Psoas muscle (tissue), 7 donors: ENCODE measurements at regions not wholly inside any gene's neighbourhood (a gene's known extent, or its start where the extent isn't known, plus 50 kb on each side); places are given as distances from the start of the nearest gene placed in this dataset.

Experiments
- ATAC-seq, 4 donors: fragments of 200-7000 bp; cut with Tn5 transposase; one replicate each; pipeline ENCODE4 v1.9.1; 2020; ENCODE audit warnings: moderate library complexity in 3 of 4, mild to moderate bottlenecking in 2 of 4
- DNase-seq, 2 donors: peaks; one replicate each; pipeline ENCODE4 v3.0.0-alpha.2; 2020
- H3K27ac ChIP-seq: fragments of 200-600 bp; one replicate; pipeline ENCODE4 v1.8.0; 2022
- H3K27me3 ChIP-seq, 3 donors: fragments of 200-600 bp in 1 of 3; one replicate each; pipeline versions ENCODE4 v1.6.1 to v1.8.0; 2013 to 2022; ENCODE audit warnings: low read length in 2 of 3, mild to moderate bottlenecking in 2 of 3, moderate library complexity in 1 of 3; ENCODE audit not compliant: insufficient read depth in 3 of 3
- H3K36me3 ChIP-seq, 2 donors: fragments of 200-600 bp in 1 of 2; one replicate each; pipeline versions ENCODE4 v1.6.1 to v1.8.0; 2013 to 2022; ENCODE audit warnings: low read depth in 1 of 2, mild to moderate bottlenecking in 1 of 2, moderate library complexity in 1 of 2; ENCODE audit not compliant: insufficient read depth in 1 of 2
- H3K4me1 ChIP-seq: fragments of 200-600 bp; one replicate; pipeline ENCODE4 v1.8.0; 2022
- H3K4me3 ChIP-seq: fragments of 200-600 bp; one replicate; pipeline ENCODE4 v1.8.0; 2022; ENCODE audit warnings: mild to moderate bottlenecking
- H3K9me3 ChIP-seq: fragments of 200-600 bp; one replicate; pipeline ENCODE4 v1.8.0; 2022
- WGBS, 3 donors: extraction: QIAGEN DNeasy Blood & Tissue Kit; methylation state at CpG; one replicate each; pipeline versions ENCODE4 v1.1.6 to v1.1.7; 2013; 5-methylcytosine and 5-hydroxymethylcytosine counted together
- intact Hi-C, 2 donors: fragments of 100-400 bp; cut with DNase I; formaldehyde crosslinking; loops; one replicate each; pipeline versions ENCODE4 v1.11.0 to v1.14.2; 2022
- TF ChIP-seq, protein P1 (sequence below): fragments of 200-600 bp; IDR thresholded peaks from one replicate; pipeline ENCODE4 v1.8.0; 2022; ENCODE audit warnings: antibody characterized with exemption
- donor health status: healthy with polysubstance abuse.
- donor health status: DM: no; HTN: no; CAD: no; lungs with moderate emphysema.
- donor health status: Bipolar disorder and iron deficiency.
- donor health status: healthy.
- donor health status: DM: yes; HTN: yes; CAD: no.
- donor health status: DM: no; HTN: no; CAD: no.
- donor health status: DM: yes; HTN: yes; CAD: no.

DNA sequence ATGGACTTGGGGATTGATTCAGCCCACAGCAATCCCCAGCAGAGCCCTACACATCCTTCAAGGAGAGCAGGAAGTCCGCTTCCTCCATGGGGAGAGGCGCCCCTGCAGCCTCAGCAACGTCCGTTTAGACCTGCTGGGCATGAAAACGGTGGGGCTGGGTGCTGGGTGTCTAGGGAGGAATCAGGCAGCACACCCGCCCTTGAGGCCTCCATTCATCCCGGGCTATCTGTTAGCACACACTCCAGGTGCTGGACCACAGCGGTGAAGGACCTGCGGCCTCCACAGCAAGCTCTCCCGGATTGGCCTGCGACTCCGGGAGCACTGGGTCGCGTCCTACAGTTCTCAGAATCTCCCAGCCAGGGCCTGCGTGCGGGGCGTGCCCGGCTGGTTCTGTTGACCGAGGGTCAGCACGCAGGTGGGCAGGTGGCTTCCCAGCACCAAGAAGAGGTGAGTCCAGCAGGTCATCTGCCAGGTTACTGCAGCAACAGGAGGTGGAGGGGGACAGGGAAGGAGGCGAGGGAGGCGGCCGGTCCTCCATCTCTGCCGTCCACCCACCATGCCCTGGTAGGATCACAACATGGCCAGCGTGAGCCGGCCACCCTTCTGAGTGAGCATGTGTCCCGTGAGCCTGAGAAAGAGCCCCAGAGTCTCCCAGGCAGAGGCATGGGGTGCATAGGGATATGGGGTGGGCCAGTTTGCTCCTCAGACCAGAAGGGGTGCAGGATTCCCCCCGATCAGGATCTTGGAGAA is 96.6 kb downstream of the RIPK4 start:
- Histone ChIP-seq H3K9me3 (no peaks in the 10 kb centered on the region), H3K27ac (no peak overlapping the region), H3K4me1 (no peaks in the 10 kb centered on the region), H3K4me3 (no peak overlapping the region), H3K27me3 (peaks cover 0 to 18% (median 3%) of the 10 kb centered on the region in 3 donors), H3K36me3 (no peaks in the 10 kb centered on the region)
- 88 to 93% (median 89%) methylated on average over 28 of the region's 28 CpGs for WGBS, 3 donors
- no peak for ATAC-seq
- TF ChIP-seq, protein P1, sequence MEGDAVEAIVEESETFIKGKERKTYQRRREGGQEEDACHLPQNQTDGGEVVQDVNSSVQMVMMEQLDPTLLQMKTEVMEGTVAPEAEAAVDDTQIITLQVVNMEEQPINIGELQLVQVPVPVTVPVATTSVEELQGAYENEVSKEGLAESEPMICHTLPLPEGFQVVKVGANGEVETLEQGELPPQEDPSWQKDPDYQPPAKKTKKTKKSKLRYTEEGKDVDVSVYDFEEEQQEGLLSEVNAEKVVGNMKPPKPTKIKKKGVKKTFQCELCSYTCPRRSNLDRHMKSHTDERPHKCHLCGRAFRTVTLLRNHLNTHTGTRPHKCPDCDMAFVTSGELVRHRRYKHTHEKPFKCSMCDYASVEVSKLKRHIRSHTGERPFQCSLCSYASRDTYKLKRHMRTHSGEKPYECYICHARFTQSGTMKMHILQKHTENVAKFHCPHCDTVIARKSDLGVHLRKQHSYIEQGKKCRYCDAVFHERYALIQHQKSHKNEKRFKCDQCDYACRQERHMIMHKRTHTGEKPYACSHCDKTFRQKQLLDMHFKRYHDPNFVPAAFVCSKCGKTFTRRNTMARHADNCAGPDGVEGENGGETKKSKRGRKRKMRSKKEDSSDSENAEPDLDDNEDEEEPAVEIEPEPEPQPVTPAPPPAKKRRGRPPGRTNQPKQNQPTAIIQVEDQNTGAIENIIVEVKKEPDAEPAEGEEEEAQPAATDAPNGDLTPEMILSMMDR, result no peak
- no peak for DNase-seq
- intact Hi-C loops, result no loop called here

DNA sequence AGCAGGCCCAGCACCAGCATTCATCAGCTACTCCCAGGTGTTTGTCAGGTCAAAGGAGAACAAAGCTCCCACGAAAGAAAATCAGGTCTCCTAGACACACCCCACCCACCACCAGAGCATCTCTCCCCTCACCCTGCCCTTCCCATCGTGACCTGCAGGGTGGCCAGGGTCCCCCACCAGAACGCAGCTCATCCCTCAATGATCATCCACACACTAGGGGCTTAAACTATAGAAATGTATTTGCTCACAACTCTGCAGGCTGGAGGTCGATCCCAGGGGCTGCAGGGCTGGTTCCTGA is 97.4 kb downstream of the RIPK4 start:
- H3K36me3 ChIP-seq, result no peaks in the 10 kb centered on the region
- no peaks in the 10 kb centered on the region for H3K9me3 ChIP-seq
- no peak overlapping the region for H3K27ac ChIP-seq
- ATAC-seq, result no peak
- TF ChIP-seq, protein P1, result no peak
- H3K4me3 ChIP-seq, result no peak overlapping the region
- H3K27me3 ChIP-seq, result peaks cover 0 to 21% (median 8%) of the 10 kb centered on the region in 3 donors
- H3K4me1 ChIP-seq, result no peaks in the 10 kb centered on the region
- no peak for DNase-seq
- intact Hi-C loops, result no loop called here
- WGBS, 3 donors, result 79 to 89% (median 87%) methylated on average over 4 of the region's 4 CpGs

DNA sequence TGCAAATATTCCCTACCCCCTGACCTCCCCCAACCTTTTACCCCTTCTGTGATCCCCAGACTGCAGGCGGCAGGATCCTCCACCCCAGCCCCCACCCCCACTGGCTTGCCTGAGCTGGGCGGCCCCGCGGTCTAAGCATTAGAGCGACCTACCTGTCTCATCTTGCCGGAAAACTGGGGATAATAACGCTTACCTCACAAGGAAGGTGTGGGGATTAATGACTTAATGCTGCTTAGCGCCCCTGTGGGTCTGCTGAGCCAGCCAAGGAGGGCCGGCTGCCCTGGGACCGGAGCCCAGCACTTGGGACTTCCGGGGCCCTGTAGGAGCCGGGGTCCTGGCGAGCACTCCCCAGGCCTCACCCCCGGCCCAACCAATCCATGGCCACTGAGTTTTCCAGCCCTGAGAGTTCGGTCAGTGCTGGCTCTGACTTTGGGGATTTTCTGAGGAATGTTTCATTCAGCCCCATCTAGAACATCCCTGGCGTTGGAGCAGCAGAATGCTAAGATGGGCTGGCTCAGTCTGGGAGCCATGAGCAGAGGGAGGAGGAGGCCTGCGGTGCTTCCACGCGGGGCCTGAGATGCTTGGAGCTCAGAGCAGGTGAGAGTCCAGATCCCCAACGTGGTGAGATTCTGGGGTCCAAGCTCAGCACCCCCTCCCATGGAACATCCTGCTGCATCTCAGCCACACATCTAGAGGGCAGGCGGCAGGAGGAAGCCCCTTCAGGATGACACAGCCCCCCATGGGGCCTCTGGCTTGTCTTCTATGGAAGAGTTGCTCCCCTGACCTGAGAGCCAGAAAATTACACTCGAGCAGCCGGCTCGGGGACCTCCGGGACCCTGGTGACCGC is 97.9 kb downstream of the RIPK4 start:
- ATAC-seq, result no peak
- intact Hi-C loops, result no loop called here
- WGBS, 3 donors, result 60 to 73% (median 62%) methylated on average over 26 of the region's 26 CpGs

DNA sequence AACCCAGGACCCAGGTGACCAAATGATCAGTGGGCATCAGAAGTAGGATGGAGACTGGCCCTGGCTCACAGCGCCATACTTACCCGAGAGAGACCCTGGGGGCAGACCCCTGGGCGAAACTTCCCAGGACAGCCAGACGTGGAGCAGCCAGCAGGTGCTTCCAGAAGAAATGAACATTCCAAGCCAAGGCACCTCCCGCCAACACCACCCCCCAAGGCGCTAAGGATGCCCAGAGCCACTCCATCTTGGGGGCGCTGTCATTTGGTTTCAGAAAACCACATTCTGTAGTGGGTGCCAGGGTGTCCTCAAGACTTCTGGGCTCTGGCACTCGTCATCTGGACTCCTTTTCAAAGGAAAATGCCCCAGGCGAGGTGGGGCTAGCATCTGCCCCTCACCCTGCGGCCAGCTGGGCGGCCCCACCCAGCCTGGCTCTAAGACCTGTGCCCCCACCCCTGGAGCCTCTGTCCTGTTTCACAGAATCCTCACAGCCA is 98.8 kb downstream of the RIPK4 start:
- ATAC-seq (no peak), DNase-seq (no peak)
- TF ChIP-seq, protein P1, result no peak
- 88 to 95% (median 92%) methylated on average over 11 of the region's 11 CpGs for WGBS, 3 donors
- Histone ChIP-seq H3K27me3 (peaks cover 0 to 23% (median 7%) of the 10 kb centered on the region in 3 donors), H3K4me1 (no peaks in the 10 kb centered on the region), H3K4me3 (no peak overlapping the region), H3K9me3 (no peaks in the 10 kb centered on the region), H3K36me3 (no peaks in the 10 kb centered on the region), H3K27ac (no peak overlapping the region)
- intact Hi-C loops, result no loop called here

More for the DNA sequence above, 97.9 kb downstream of the RIPK4 start:
- DNase-seq, result no peak
- Histone ChIP-seq H3K4me1 (no peaks in the 10 kb centered on the region), H3K4me3 (no peak overlapping the region), H3K27me3 (peaks cover 0 to 22% (median 8%) of the 10 kb centered on the region in 3 donors), H3K27ac (no peak overlapping the region), H3K9me3 (no peaks in the 10 kb centered on the region), H3K36me3 (no peaks in the 10 kb centered on the region)
- TF ChIP-seq, protein P1, result no peak
